Nephron progenitor cell (in vitro differentiated cells): ENCODE measurements at regions not wholly inside any gene's neighbourhood (a gene's known extent, or its start where the extent isn't known, plus 50 kb on each side); places are given as distances from the start of the nearest gene placed in this dataset.

Source experiments
- DNase-seq: peaks from one replicate; pipeline ENCODE4 v3.0.0; 2021
- H3K27ac Mint-ChIP-seq: 2 replicates; pipeline ENCODE4 v1.8.0; 2021; ENCODE audit warnings: mild to moderate bottlenecking, moderate library complexity, mixed read lengths
- H3K27me3 Mint-ChIP-seq: 2 replicates; pipeline ENCODE4 v1.8.0; 2021; ENCODE audit warnings: mild to moderate bottlenecking, low read depth, mixed read lengths; ENCODE audit not compliant: poor library complexity
- H3K36me3 Mint-ChIP-seq: 2 replicates; pipeline ENCODE4 v1.8.0; 2021; ENCODE audit warnings: low read depth, mixed read lengths
- H3K4me1 Mint-ChIP-seq: 2 replicates; pipeline ENCODE4 v1.8.0; 2021; ENCODE audit warnings: mixed read lengths
- H3K4me3 Mint-ChIP-seq: 2 replicates; pipeline ENCODE4 v1.8.0; 2021; ENCODE audit warnings: mild to moderate bottlenecking, moderate library complexity, mixed read lengths
- H3K9me3 Mint-ChIP-seq: 2 replicates; pipeline ENCODE4 v1.8.0; 2021; ENCODE audit warnings: mild to moderate bottlenecking, moderate library complexity, mixed read lengths
- CTCF ChIP-seq: fragments of 200-600 bp; sonication (generic); IDR thresholded peaks from 2 replicates; pipeline ENCODE4 v1.5.0; 2021; ENCODE audit warnings: antibody characterized with exemption

GRCh38 chr22:49235463-49236300 lies 592.0 kb downstream of the BRD1 start:
- Mint-ChIP-seq H3K27ac (no peak overlapping the region), H3K4me3 (no peak overlapping the region), H3K4me1 (no peaks in the 10 kb centered on the region), H3K9me3 (no peaks in the 10 kb centered on the region), H3K27me3 (peaks cover 6% of the 10 kb centered on the region), H3K36me3 (no peaks in the 10 kb centered on the region)
- no peak for TF ChIP-seq CTCF
- DNase-seq = no peak

DNA sequence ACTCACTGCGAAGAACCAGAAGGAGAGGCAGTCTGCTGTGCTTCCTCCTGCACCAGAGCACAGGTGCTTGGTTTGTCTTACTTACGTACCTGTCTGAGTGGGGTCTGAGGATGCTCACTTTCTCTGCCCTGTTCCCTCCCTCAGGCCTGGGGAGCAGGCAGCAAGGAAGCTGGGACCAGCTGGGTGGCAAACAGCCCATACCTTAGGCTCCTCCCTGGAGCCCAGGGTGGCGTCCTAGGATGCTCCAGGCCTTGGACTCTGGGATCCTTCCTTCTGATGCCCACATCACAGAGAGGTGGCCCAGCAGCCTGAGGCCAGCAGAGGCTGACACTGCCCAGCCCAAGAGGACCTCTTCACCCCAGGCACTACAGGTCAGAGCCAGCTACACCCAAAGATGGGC lies 593.2 kb downstream of the BRD1 start:
- no peak overlapping the region for H3K4me3 Mint-ChIP-seq
- no peak overlapping the region for H3K27ac Mint-ChIP-seq
- no peaks in the 10 kb centered on the region for H3K36me3 Mint-ChIP-seq
- DNase-seq = no peak
- peaks cover 6% of the 10 kb centered on the region for H3K27me3 Mint-ChIP-seq
- TF ChIP-seq CTCF = no peak
- H3K4me1 Mint-ChIP-seq = no peaks in the 10 kb centered on the region
- H3K9me3 Mint-ChIP-seq = no peaks in the 10 kb centered on the region

DNA sequence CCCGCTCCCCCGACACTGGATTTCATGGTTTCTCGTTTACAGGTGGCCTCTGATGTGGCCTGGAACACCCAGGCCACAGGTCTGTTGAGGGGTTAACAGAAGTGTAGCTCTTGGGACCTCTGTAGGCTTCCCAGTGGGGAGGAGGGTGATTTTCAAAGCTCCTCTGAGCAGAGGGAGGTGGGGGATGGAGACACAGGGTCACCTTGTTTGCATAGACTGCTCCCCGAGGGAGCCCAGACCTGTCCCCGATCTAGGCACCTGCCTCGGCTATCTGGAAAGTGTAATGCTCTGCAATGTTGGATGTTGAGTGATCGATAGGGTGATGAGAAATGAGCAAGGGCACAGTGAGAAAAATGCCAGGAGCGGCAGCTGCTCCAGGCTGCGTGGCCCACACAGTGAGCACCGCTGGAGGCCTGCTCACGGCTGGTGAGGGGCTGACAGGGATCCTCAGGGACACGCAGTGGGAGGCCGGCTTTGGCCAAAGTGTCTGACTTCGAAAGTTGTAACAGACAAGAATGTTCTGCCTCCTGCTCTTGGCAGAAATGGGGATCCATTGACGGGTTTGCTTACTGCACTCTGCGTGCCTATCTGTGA lies 594.1 kb downstream of the BRD1 start:
- no peaks in the 10 kb centered on the region for H3K9me3 Mint-ChIP-seq
- no peak for DNase-seq
- no peaks in the 10 kb centered on the region for H3K4me1 Mint-ChIP-seq
- no peak overlapping the region for H3K27ac Mint-ChIP-seq
- peaks cover 6% of the 10 kb centered on the region for H3K27me3 Mint-ChIP-seq
- TF ChIP-seq CTCF = no peak
- no peak overlapping the region for H3K4me3 Mint-ChIP-seq
- no peaks in the 10 kb centered on the region for H3K36me3 Mint-ChIP-seq

- Mint-ChIP-seq H3K4me3 (no peak overlapping the region), H3K4me1 (no peaks in the 10 kb centered on the region), H3K27me3 (peaks cover 8% of the 10 kb centered on the region), H3K9me3 (no peaks in the 10 kb centered on the region), H3K27ac (no peak overlapping the region), H3K36me3 (no peaks in the 10 kb centered on the region)
- no peak for DNase-seq
- no peak for TF ChIP-seq CTCF
Observed at GRCh38 chr22:49232319-49233067, 595.2 kb downstream of the BRD1 start.

GRCh38 chr22:49230194-49230577 lies 597.5 kb downstream of the BRD1 start:
- peaks cover 10% of the 10 kb centered on the region for H3K27me3 Mint-ChIP-seq
- no peak overlapping the region for H3K4me3 Mint-ChIP-seq
- H3K4me1 Mint-ChIP-seq = no peaks in the 10 kb centered on the region
- no peak for TF ChIP-seq CTCF
- H3K9me3 Mint-ChIP-seq = no peaks in the 10 kb centered on the region
- H3K36me3 Mint-ChIP-seq = no peaks in the 10 kb centered on the region
- no peak overlapping the region for H3K27ac Mint-ChIP-seq
- DNase-seq = peak; percentile 84
